ENCODE measurements at regions not wholly inside any gene's neighbourhood (a gene's known extent, or its start where the extent isn't known, plus 50 kb on each side); places are given as distances from the start of the nearest gene placed in this dataset.

GRCh38 chr9:88075506-88075905 lies 62.8 kb downstream of the SPATA31C2 start:
- no peak for TF ChIP-seq CTCF (IDR thresholded peaks at IDR 0.05; ENCODE audit: low read length)
- TF ChIP-seq EZH2 (optimal IDR thresholded peaks at IDR 0.05; ENCODE audit: low read depth, low read length) = no peak

All from MM.1S (cell line).